Midbrain (tissue), 1 donor: ENCODE measurements at regions not wholly inside any gene's neighbourhood (a gene's known extent, or its start where the extent isn't known, plus 50 kb on each side); places are given as distances from the start of the nearest gene placed in this dataset.
A peak's percentile ranks its signal among the peaks of the same experiment; 100 is the strongest.
"Not testable (repeated sequence)": the region's sequence is repeated elsewhere in the genome, so short reads cannot be mapped to it uniquely, and the experiment has no call there.

ENCODE experiments used
- DNase-seq: peaks from one replicate; lab custom pipeline; 2025; lab: John Stamatoyannopoulos, UW

DNA sequence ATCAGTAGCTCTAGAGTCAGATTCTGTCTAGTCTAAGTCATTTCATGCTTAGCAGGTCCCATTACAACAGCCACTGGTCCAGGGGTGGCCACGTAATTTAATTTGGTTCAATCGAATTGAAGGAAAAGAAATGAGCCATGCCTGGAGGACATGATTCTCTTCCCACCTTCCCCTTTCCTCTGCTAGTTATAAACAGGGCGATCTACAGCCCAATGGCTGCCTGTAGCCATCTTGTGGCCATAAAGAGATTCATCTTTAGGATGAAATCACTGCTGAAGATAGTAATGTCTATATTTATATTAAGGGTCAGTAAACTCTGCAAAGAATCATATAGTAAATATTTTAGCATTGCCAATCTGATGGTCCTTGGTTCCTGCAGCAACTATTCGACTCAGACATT is 107.4 kb downstream of the SPDYE17 start:
- DNase-seq: not testable (repeated sequence)

DNA sequence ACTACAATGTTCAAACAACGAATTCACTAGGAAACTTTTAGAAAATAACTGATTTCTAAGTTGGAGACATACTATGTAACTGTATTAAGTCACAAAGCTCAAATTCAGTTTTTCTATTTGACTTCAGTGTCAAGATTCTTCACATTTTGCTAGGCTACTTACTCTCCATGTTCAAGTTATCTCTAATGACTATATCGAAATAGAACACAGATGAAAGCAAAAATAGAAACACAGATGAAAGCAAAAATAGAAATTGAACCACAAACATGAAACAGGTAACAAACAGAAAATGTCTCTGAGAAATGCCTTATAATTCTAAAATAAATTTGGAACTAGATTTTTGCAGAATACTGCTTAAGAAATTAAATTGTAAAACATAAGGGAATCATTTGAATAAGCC is 113.5 kb downstream of the SPDYE17 start:
- not testable (repeated sequence) for DNase-seq

DNA sequence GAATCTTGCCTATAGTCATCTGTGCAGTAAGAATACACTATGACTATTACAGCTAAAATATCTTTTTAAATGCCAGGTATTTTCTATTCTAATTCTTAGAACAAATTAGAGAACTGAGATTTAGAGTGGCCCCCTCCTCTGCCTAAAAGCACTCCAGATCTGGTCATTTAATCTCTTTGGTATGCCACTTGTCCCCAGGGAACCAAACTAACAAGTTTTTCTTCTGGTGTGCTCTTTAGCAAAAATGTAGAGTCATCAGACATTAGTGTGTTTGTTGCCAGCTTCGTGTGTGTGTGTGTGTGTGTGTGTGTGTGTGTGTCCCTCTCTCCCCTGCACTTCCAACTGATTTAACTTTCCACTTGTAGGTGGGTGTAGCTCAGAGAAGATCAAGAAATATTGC is 117.8 kb downstream of the SPDYE17 start:
- DNase-seq: not testable (repeated sequence)

DNA sequence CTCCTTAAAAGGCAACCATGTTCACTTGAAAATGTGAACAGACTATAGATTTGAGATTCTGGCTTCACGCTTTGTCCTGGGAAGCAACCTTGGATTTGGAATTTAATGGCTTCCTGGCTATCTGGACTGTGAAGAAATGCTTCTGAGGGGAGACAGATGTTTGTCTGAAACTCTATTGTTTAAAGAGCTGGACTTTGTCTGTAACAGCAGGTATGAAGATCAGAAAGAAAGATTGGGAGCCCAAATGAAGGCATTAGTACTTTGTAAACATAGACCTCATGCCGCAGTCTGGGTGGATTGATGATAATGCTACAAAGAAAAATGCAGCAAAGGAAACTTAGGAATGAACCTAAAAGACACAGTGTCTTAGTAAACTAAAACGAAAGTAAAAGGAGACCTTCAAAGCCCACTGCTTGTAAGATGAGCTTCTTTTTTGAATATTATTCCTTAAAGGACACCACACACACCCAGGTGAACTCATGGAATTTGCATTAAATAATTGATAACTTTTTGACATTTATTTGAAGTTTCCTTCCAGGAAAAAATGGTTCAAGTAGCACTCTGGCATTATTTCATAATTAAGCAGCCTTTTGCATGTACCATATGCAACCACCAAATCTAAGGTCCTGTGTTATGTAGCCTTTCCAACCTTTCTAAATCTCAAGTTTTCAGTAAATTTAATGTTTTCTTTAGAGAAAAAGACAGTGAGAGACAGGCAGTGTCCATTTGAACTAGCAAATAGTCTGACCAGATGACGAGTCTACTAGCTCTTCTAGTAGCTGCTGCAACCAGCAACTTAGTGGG is 119.9 kb downstream of the SPDYE17 start:
- DNase-seq: not testable (repeated sequence)

GRCh38 chr7:76904688-76905087 is 127.5 kb downstream of the SPDYE17 start:
- not testable (repeated sequence) for DNase-seq

GRCh38 chr7:76901944-76902710 is 130.0 kb downstream of the SPDYE17 start:
- peak; percentile 41 for DNase-seq

GRCh38 chr7:76898807-76899206 is 133.4 kb downstream of the SPDYE17 start:
- DNase-seq: not testable (repeated sequence)

GRCh38 chr7:76897007-76897406 is 135.2 kb downstream of the SPDYE17 start:
- DNase-seq: not testable (repeated sequence)

DNA sequence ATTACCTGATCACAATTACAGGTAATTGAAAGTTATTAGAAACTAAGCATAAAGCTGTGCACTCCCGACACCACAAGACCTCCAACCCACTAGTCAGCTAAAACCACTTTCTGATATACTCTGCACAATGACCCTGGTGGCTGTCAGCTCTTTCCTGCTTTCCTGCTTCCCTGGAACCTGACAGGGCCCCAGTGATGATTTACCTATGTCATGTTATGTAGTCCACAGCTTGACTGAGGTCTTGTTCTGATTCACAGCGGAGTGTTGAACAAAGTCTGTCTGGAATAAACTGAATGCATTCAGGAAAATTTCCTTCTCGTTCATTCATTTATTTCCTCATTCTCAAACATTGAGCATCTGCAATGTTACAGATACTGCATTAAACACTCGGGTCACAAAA is 136.5 kb downstream of the SPDYE17 start:
- DNase-seq: not testable (repeated sequence)

DNA sequence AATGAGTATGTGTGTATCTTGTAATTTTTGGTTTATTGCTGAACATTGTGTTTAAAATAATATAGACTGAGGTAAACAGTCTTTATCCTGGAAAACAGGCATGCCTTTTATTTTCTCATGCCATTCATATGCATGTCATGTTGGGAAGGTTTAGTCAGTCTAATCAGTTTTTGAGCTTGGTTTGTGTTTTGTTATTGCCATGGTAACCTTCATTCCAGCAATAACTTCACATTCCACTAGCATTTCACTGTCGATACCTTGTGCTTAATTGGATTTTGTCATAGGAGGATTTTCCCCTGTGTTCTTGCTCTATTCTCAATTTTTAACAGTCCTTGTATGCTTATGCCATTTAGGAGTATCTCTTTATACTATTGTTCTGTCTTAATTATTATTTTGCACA is 140.4 kb downstream of the SPDYE17 start:
- DNase-seq: not testable (repeated sequence)

DNA sequence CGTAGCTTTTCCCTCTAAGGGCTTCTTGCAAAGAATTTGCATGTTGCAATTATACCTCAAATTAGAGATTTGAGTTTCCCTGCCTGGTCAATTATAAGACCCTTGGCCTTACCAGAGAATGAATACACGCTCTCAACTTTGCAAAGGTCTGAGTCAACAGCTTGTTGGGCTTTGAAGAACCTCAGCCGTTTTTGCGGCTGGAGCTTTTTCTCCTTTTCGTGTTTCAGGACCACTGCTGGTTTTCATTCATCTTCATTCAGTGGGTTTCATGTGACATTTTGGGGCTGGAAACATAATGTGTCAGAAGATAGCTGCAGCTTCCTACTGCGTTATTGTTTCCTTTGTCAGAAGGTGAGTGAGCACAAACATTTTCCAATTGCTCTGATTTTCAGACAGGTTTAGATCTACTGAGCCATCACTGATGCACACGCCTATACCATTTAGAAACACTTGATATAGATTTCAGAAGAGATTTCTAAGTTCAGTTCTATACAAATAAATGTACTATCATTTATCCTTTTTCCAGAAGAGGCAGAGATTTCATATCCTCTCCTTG is 152.3 kb downstream of the SPDYE17 start:
- not testable (repeated sequence) for DNase-seq

GRCh38 chr7:76875760-76876159 is 156.4 kb downstream of the SPDYE17 start:
- not testable (repeated sequence) for DNase-seq

- DNase-seq: not testable (repeated sequence)
Observed at GRCh38 chr7:76870504-76870808, 161.7 kb downstream of the SPDYE17 start.

DNA sequence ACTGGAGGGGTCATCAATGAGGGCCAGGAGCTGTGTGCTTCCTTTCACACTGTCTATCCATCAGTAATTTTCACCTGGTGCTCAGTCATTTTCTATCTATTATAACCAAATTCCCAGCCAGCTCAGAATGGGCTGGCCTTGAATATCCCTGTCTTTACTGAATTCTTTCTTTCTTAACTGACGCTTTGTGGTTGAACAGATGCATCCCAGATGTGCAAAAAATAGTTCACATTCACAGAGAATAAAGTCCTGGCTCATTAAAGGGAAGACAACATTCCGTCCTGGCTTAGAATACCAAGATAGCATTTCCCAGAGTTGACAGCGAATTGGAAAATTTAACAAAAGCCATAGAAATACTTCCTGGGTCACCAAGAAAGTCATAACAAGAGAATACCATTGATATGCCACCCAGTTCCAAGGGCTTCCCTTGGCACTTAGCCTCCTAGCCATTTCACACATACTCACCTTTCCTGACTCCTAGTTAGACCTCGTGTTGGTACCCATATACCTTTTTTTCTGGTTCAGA is 164.7 kb downstream of the SPDYE17 start:
- DNase-seq: not testable (repeated sequence)

DNA sequence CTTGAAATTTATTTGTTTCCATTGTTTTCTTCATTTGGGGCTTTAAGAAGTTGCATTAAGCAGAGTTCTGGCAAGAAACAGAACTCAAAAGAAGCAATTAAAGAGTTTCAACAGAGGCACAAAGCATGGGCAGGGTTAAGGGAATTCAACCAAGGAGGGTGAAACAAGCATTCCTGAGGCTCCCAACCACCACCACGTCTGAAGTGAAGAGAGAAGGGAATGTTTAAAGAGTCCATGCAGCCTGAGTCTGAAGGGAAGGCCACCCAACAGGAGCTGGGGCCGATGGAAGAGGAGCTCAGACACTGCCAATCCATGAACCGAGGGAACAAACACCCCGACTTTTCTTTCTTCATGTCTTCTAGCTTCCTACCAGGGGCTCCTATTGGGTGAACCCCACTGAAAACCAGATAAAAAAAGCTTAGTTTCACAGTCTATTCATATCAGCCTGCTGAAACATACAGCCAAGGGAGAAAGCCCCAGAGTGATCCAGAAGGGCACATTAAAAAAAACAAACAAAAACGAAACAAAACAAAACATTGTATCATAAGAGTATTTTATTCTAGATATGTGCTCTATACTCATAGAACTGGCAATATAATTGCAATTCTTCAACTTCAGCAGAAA is 168.9 kb downstream of the SPDYE17 start:
- DNase-seq: not testable (repeated sequence)

GRCh38 chr7:76862241-76862640 is 169.9 kb downstream of the SPDYE17 start:
- not testable (repeated sequence) for DNase-seq

- not testable (repeated sequence) for DNase-seq
Observed at GRCh38 chr7:76859933-76860332, 172.2 kb downstream of the SPDYE17 start.

- not testable (repeated sequence) for DNase-seq
Observed at GRCh38 chr7:76854631-76855030, 177.5 kb downstream of the SPDYE17 start.

DNA sequence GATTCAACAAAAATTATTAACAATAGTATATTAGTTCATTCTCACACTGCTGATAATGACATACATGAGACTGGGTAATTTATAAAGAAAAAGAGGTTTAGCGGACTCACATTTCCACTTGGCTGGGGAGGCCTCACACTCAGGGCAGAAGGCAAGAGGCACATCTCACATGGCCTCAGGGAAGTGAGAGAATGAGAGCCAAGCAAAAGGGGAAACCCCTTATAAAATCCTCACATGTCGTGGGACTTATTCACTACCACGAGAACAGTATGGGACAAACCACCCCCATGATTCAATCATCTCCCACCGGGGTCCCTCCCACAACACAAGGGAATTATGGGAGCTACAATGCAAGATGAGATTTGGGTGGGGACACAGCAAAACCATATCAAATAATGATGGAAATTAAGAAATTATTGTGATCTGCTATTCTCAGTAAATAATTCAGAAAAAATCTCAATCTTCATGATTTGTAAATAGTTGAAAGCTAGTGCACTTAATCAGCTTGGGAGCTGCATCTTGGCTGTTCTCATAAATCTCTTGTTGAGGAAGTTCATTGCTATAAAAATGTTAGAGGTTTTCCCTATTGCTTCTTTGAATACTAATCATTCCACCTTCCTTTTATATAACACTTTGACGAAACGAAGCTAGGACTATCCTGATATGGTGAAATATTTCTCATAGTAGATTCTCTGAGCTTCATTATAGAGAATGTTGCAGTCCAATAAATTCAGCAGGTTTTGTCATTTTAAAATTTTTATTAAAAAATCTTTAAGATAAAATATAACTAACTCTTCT is 179.2 kb downstream of the SPDYE17 start:
- DNase-seq: not testable (repeated sequence)

DNA sequence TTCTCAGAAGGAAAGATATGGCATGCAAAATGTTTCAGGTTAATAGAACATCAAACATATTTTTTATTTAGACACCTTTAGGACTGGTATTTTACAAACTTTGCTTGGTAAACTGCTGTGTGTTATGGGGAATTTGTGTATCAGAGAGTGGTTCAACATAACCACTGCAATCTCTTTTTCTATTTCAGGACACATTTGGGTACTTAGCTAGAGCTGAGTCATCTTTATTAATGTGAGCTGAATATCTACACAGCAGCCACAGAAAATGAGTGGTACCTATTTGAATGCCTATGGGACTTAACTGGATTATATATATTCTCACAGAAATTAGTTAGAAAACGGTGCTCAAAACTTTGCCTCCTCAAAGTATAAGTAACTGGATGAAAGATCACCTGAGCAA is 179.8 kb downstream of the SPDYE17 start:
- DNase-seq: not testable (repeated sequence)

GRCh38 chr7:76851617-76852016 is 180.5 kb downstream of the SPDYE17 start:
- DNase-seq: not testable (repeated sequence)
